HEK293T (cell line): ENCODE measurements at regions not wholly inside any gene's neighbourhood (a gene's known extent, or its start where the extent isn't known, plus 50 kb on each side); places are given as distances from the start of the nearest gene placed in this dataset.

ENCODE experiments used
- ARNT ChIP-seq: fragments of 450-650 bp; IDR thresholded peaks from 2 replicates; pipeline ENCODE4 v1.6.1; 2017; ENCODE audit warnings: mild to moderate bottlenecking
- BHLHE40 ChIP-seq: fragments of 450-650 bp; IDR thresholded peaks from 2 replicates; pipeline ENCODE4 v1.6.1; 2016; ENCODE audit warnings: mild to moderate bottlenecking, moderate library complexity, borderline replicate concordance
- CTBP1 ChIP-seq: fragments of 450-650 bp; IDR thresholded peaks from 2 replicates; pipeline ENCODE4 v1.6.1; 2016; ENCODE audit warnings: borderline replicate concordance
- FOXK2 ChIP-seq: fragments of 450-650 bp; IDR thresholded peaks from 2 replicates; pipeline ENCODE4 v1.6.1; 2016; ENCODE audit warnings: mild to moderate bottlenecking
- FOXM1 ChIP-seq: fragments of 450-650 bp; IDR thresholded peaks from 2 replicates; pipeline ENCODE4 v1.6.1; 2017; ENCODE audit warnings: mild to moderate bottlenecking, borderline replicate concordance
- L3MBTL2 ChIP-seq: fragments of 450-650 bp; conservative IDR thresholded peaks from 2 replicates; pipeline ENCODE4 v1.6.1; 2016; ENCODE audit warnings: mild to moderate bottlenecking
- LEF1 ChIP-seq: fragments of 450-650 bp; IDR thresholded peaks from 2 replicates; pipeline ENCODE4 v1.6.1; 2017; ENCODE audit warnings: mild to moderate bottlenecking, borderline replicate concordance
- NFRKB ChIP-seq: fragments of 450-650 bp; IDR thresholded peaks from 2 replicates; pipeline ENCODE4 v1.6.1; 2016; ENCODE audit warnings: mild to moderate bottlenecking, moderate library complexity
- PKNOX1 ChIP-seq: fragments of 450-650 bp; IDR thresholded peaks from 2 replicates; pipeline ENCODE4 v1.6.1; 2016
- SP1 ChIP-seq: fragments of 450-650 bp; IDR thresholded peaks from 2 replicates; pipeline ENCODE4 v1.6.1; 2017
- SUZ12 ChIP-seq: fragments of 450-650 bp; IDR thresholded peaks from 2 replicates; pipeline ENCODE4 v1.6.1; 2016; ENCODE audit warnings: mild to moderate bottlenecking
- ZNF384 ChIP-seq: fragments of 450-650 bp; IDR thresholded peaks from 2 replicates; pipeline ENCODE4 v1.6.1; 2016

GRCh38 chr2:194014639-194015038, 1642.4 kb upstream of the SLC39A10 start:
- no peak for TF ChIP-seq ZNF384
- TF ChIP-seq BHLHE40: no peak
- TF ChIP-seq SP1: no peak
- TF ChIP-seq CTBP1: no peak
- TF ChIP-seq LEF1: no peak
- TF ChIP-seq PKNOX1: no peak
- TF ChIP-seq ARNT: no peak
- TF ChIP-seq L3MBTL2: no peak
- no peak for TF ChIP-seq NFRKB
- no peak for TF ChIP-seq SUZ12
- TF ChIP-seq FOXM1: no peak
- no peak for TF ChIP-seq FOXK2
